OCI-LY1 (cell line): ENCODE measurements at regions not wholly inside any gene's neighbourhood (a gene's known extent, or its start where the extent isn't known, plus 50 kb on each side); places are given as distances from the start of the nearest gene placed in this dataset.

Experiments used
- CTCF ChIP-seq: fragments of 200-600 bp; sonication (generic), shearing (Covaris generic); IDR thresholded peaks from 2 replicates; pipeline ENCODE4 v1.5.1; 2017; ENCODE audit warnings: mild to moderate bottlenecking, antibody characterized with exemption, low read length, moderate library complexity, mixed read lengths
- EZH2 ChIP-seq: fragments of 200-600 bp; sonication (generic), shearing (Covaris generic); IDR thresholded peaks from 2 replicates; pipeline ENCODE4 v1.8.0; 2017; ENCODE audit warnings: borderline replicate concordance, mixed run types, mild to moderate bottlenecking, antibody characterized with exemption, low read length, moderate library complexity, mixed read lengths

GRCh38 chr6:153309651-153310050 is 178.6 kb upstream of the RGS17 start:
- no peak for TF ChIP-seq CTCF
- no peak for TF ChIP-seq EZH2
